ENCODE measurements at regions not wholly inside any gene's neighbourhood (a gene's known extent, or its start where the extent isn't known, plus 50 kb on each side); places are given as distances from the start of the nearest gene placed in this dataset.

- TF ChIP-seq, protein P1, sequence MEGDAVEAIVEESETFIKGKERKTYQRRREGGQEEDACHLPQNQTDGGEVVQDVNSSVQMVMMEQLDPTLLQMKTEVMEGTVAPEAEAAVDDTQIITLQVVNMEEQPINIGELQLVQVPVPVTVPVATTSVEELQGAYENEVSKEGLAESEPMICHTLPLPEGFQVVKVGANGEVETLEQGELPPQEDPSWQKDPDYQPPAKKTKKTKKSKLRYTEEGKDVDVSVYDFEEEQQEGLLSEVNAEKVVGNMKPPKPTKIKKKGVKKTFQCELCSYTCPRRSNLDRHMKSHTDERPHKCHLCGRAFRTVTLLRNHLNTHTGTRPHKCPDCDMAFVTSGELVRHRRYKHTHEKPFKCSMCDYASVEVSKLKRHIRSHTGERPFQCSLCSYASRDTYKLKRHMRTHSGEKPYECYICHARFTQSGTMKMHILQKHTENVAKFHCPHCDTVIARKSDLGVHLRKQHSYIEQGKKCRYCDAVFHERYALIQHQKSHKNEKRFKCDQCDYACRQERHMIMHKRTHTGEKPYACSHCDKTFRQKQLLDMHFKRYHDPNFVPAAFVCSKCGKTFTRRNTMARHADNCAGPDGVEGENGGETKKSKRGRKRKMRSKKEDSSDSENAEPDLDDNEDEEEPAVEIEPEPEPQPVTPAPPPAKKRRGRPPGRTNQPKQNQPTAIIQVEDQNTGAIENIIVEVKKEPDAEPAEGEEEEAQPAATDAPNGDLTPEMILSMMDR (IDR thresholded peaks at IDR 0.05 in 4 of 5, conservative IDR thresholded peaks at IDR 0.05 in 1 of 5), result no peak
- TF ChIP-seq POLR2A (IDR thresholded peaks at IDR 0.05), result no peak
Measured at GRCh38 chr15:97061392-97061791, 730.9 kb downstream of the NR2F2 start.

Data from gastrocnemius medialis (tissue), 4 donors.